HG02973 (cell line): ENCODE measurements at regions not wholly inside any gene's neighbourhood (a gene's known extent, or its start where the extent isn't known, plus 50 kb on each side); places are given as distances from the start of the nearest gene placed in this dataset.

Source experiments
- ATAC-seq: cut with Tn5 transposase; IDR thresholded peaks from one replicate; pipeline ENCODE4 v1.9.1; 2021; ENCODE audit warnings: moderate library complexity; ENCODE audit not compliant: unreplicated experiment

DNA sequence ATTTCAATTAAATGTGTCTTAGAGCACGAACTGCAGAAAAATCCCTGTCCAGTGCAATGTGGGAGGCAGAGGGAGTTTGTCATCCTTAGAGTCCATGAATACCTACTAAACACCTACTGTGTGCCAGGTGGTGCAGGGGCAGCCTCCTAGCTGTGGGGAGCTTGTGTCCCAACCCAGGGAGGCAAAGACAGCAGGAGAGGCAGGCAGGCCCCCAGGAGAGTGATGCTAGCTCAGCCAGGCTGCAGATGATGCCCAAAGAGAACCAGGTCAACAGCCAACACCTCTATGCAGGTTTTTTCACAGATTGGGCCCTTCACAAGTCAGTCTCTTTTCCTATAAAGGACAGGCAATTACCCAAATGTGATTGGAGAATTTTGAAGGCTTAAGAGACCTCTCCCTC lies 108.2 kb upstream of the UQCRFS1 start:
- ATAC-seq: no peak

DNA sequence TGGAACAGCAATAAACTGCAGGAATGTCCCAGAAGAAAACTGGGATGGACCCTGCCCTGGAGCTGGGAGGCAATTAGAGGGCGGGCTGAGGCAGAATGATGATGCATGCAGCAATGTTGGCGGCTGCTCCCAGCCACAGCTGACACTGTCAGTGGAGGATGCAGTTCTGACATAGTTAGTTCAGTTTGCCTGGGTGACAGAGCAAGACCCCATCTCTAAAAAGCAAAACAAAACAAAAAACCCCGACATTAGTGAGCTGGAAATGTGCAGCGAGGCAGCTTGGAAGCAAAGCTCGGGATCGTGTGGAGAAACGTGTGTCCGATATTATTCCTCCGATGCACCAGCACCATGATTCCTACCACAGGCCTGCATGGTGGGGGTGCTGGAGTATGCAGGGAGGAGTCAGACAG lies 110.1 kb upstream of the UQCRFS1 start:
- no peak for ATAC-seq

DNA sequence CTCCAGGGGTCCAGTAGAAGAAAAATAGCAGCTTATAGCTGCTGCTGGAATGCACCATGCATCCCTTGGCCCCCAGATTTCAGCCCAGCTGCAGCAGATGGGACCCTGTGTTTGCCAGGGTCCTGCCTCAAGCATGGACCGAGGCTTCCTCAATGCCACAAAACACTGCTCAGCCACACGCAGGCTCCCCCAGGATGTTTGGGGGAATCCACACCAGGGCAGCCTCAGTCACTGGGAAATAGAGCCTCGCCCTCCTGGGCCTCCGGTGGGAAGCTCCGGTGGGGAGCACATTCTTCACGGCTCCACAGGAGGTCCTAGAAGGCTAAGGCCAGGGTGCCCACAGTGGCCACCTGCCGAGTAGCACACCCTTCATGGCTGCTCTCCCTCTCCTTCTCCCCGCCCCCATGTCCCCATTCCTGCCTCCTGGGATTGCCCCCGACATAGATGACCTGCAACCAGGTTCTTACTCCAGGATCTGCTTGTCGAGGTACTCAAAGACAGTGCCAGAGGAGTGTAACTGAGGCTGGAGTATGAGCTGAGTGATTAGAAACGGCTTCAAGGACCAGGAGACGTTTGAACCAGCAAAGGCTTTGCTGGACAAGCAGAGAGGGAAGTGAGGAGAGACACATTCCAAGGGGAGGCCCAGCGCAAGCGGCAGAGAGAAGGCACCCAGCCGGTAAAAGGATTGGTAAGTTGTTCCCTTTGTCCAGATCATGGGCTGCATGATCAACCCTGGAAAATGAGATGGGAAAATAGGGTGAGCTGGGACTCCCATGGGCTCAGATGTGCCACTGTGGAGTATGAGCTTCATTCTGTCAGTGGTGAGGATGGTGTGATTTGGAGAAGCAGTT lies 110.7 kb upstream of the UQCRFS1 start:
- ATAC-seq: no peak

DNA sequence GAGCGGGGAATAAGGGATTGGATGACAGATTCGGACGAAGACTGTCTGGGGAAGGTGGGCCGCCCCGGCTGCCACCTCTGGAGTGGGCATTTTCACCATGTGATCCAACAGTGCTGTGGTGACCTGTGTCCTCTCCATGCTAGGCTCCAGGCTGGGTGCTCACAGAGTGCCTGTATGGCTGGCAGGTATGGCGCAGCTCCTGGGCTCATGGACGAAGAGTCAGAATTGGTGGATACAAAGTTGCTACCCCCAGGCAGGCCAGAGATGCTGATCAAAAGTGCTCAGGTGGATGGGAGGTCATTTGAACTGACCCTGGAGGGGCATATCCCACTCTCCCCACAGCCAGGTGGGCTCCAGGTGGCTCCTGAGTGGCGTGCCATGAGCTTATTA lies 111.3 kb upstream of the UQCRFS1 start:
- ATAC-seq: no peak

DNA sequence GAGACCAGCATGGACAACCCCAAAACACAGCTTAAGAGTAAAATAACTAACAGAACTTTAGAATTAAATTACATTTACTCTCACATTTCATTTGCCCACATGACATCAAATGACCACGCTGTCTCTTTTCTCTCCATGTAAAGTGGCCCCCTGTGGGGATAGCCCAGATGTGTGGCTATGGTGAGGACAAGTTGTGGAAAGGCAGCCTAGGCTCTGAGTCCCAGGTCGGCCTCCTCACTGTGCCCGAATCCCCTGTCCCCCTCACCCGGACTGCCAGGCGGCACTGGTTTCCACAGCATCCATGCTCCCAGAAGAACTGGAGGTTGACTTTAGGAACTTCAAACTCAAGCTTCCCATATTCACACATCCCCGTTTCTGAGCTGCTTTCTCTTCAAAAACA lies 111.8 kb upstream of the UQCRFS1 start:
- no peak for ATAC-seq

DNA sequence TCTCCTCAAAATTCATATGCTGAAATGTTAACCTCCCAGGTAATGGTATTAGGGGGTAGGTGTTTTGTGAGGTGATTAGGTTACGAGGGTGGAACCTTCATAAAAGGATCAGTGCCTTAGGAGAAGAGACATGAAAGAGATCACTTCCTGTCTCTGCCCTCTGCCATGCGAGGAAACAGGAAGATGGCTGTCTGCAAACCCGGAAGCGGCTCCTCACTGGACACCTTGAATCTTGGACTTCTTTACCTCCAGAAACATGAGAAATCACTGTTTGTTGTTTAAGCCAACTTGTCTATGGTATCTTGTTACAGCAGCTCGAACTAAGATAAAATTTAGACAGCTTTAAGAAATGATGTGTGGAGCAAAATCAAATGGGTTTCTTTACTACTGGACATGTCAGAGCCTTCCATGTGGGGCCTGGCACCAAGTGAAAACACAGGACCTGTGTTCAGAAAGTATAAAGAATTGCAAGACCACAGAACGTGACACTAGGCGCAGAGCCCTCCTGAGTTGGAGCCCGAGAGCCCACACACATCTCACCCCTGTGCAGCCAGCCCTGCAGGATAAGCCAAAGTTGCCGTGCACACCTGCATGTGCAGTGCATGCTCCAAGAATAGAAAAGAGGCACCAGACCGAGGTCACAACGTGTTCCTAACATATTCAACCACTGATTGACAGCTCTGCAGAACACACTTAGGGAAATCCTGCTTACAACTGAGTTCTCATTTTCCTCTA lies 112.5 kb upstream of the UQCRFS1 start:
- no peak for ATAC-seq

DNA sequence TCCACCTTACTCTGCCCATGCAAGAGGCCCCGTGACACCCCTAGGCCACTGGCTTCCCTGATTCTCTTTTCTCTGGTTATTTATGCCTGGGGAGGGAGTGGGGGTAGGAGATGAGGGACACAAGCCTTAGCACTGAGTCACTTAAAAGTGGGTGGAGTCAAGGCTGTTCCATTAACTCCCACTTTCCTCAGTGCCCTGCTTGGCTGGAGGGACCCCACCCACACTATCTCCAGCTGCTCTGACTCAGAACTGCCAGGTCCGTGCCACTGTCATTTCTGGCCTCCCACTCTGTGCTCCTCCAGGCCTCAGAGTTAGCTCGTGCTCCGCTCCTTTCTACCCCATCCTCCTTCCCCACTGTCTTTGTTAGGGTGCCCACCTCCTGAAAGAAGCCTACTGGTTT lies 113.4 kb upstream of the UQCRFS1 start:
- ATAC-seq: no peak

DNA sequence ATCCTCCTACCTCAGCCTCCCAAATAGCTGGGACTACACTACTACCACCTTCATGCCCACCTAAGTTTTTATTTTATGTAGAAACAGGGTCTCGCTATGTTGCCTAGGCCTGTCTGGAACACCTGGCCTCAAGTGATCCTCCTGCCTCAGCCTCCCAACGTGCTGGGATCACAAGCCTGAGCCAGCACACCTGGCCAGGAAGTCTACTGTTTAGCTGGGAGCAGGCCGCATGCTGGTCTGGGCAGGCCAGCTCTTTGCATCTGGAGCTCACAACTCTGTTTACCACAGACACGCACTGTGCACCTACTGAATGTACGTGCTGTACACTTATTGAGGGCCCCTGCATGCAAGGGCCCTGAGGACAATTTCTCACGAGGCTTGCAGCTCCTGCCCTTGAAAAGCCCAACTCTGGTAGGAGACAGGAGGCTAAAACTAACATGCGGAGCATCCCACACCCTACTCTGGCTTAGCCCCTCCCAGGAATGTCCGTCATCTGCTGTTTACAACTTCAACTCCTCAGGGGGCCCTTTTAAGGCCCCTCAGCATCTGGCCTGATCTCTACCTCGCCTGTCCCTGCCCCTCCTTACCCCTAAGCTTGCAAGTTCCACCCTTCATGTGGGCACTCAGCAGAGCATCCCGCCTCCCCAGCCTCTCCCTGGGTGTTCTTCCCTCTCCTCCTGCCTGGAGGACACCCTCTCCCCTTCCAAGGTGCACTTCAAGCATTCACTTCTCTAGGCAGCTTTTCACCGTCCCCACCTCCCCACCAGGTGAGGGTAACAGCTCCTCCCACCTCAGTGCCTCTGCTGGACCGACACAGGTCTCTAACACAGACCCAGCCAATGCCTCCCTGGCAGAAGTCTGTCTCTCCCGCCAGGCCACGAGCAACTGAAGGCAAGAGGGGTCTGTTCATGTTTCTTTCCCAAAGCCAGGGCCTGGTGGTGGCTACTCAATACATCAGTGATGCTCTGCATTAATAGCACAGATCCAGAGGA lies 114.2 kb upstream of the UQCRFS1 start:
- ATAC-seq: no peak

DNA sequence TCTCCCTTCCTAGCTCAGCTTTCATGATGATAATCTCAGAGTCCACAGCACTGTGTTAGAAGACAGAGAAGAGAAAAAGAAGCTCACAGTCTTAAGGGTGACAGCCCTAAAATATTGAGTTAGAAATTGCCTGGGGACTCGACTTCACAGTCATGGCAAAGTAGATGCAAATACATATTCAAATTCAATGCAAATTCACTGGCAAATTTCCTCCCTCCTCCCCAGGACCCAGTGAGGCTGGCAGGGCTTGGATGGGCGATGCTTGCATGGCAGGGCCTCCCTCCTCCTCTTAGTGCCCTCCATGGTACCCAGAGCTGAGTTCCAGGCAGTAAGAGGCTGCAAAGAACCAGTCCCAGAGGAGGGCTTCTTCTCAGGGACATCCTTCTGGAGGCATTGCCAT lies 115.6 kb upstream of the UQCRFS1 start:
- no peak for ATAC-seq

DNA sequence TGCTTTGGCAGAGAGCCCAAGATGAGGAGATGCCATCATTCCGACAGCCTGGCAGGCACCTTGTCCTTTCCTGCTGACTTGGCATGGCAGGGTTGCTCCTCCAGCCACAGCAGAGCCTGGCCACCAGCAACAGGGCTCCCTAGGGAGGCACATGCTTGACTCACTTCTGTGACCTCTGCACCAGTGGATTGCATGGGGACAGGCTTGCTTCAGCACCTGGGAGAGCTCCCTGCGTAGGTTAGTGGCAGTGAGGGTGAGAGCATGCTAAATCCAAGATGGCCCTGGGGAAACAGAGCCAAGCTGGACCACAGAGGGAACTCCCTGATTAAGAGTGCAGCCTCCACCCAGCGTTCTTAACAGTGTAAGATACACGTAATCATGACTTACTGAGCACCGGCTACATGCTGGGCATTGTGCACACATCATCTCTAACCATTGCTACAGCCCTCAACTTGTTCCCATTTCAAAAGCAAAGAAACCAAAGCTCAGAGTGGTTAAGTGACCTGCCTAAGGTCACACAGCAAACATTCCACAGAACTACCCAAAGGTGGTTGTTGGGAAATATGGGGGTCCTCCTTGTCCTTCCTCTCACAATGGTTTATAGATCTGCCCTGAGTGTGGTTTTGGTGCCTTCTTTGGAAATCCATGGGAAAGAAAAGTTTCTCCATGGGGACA lies 116.6 kb upstream of the UQCRFS1 start:
- no peak for ATAC-seq

DNA sequence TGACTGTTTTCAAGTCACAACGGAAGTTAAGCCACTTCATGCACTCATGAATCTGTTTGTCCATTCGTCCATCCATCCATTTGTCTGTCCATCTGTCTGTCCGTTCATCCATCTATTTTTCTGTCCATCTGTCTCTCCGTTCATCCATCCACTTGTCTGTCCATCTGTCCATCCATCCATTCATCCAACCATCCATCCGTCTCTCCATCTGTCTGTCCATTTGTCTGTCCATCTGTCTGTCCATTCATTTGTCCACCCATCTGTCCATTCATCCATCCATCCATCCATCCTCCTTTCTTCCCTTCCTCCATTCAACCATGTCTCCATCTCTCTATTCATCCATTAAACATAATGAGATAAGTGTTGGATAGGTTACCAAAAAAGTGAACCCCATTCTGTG lies 123.5 kb upstream of the UQCRFS1 start:
- no peak for ATAC-seq

DNA sequence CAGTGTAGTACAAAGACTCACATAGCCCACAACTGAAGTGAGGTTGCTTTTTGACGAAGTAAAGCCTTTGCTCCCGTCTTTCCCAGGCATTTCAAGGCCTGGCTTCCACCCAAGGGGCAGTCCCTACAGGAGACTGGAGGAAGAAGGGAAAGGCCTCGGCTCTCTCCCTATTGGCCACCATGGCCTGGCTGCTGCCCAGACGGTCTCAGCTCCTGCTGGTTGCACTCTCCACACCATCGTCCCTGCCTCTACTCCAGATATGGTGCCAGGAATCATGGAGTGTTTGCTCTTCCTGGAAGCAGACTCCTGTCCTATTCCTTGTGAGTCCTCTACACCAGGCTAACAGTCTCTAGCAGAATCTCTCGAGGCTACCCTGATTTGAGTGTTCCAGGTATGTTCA lies 124.1 kb upstream of the UQCRFS1 start:
- ATAC-seq: no peak

DNA sequence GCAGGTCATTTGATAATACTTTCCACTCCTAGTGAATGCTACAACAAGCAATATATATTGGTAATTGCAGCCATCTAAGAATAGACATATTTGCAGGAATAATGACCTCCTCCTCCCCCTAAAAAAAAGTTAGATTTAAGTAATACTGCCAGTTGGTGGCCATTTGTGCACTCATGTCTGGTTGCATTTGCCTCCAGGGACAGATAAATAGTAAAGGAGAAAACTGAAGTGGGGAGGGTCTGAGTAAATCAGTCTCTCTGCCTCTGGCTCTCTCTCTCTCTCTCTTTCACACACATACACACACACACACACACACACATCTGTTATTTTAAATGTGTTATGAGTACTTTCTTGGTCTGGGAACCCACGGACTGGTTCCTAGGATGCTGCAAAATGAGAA lies 125.5 kb upstream of the UQCRFS1 start:
- no peak for ATAC-seq

DNA sequence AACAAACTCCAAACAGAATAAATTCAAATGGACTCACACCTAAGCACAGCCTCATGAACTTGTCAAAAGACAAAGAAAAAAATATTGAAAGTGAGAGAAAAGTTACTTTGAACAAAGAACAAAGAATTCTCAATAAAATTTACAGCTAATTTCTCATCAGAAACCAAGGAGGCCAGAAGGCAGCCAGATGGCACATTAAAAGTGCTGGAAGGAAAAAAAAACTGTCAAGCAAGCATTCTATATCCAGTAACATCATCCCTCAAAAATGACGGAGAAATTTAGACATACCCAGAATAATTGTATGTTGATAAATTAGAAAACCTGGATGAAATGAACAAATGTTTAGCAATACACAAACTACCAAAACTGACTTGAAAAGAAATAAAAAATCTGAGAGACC lies 129.8 kb upstream of the UQCRFS1 start:
- ATAC-seq: no peak

DNA sequence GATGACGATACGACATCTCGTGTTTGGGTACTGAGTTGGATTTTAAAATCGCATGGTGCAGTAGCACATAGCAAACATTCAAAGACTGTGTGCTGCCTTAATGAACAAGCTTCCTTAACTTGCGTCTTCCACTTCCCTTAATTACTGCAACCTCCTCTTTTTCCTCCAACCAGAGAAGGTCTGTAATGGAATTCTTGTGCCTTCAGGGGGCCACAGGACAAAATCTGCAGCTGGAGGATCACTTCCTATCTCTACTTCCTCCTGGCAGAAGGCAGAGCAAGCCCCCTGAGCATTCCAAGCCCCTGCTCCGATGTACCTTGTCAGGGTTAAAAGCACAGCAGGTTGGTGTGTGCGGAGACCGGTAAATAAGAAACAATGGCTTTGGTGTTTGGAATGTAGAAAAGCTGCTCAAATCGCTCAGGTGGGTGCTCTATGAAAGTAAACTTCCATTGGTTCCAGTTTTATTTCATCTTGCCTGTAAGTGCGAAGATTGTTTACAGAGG lies 151.3 kb upstream of the UQCRFS1 start:
- ATAC-seq: no peak

DNA sequence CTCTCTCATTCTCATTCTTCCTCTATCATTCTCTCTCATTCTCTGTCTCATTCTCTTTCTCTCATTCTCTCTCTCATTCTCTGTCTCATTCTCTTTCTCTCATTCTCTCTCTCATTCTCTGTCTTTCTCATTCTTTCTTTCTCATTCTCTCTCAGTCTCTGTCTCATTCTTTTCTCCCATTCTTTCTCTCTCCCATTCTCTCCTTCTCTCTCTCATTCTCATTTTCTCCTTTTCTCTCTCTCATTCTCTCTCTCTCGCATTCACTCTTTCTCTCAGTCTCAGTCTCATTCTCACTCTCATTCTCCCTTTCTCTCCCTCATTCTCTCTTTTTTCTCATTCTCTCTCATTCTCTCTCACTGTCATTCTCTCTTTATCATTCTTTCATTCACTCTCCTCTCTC lies 152.0 kb upstream of the UQCRFS1 start:
- no peak for ATAC-seq

DNA sequence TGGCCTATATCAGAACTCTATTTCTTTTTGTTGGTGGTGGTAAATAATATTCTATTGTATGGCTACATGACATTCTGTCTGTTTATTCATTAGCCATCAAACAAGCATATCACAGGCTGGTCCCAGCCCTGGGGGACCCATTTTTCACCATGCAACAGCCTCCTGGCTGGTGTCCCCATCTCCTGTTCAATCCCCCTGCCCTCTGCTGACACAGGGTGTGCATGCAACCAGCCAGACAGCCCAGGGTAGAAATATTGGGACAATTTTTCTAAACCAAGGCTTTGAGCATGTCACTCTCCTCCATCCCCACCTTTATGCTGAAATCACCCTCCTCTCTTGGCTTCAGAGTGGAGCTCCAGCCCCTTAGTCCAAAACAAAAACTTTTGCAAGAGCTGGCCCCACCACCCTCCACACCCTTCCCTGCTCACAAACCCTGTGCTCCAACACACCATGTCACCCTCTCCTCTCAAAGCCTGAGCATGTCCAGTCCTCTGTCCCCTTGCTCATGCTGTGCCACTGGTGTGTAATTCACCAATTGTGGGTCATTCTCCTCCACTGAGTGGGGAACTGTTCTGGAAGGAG lies 153.0 kb upstream of the UQCRFS1 start:
- ATAC-seq: no peak

DNA sequence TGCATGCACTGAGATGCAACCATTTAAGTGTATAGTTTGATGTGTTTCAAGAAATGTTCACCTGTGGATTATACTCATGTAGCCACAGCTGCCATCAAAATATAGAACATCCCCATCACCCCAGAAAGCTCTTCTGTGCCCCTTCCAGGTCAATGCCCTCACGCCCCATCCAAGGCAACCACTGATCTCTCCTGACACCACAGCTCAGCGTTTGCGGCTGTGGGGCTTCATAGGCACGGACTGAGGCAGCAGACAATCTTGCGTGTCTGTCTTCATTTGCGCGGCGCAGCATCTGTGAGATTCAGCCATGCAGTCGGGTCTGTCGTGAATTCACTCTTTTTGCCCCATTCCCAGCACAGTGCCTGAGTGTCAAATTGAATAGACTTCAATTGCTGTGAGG lies 153.8 kb upstream of the UQCRFS1 start:
- ATAC-seq: no peak

DNA sequence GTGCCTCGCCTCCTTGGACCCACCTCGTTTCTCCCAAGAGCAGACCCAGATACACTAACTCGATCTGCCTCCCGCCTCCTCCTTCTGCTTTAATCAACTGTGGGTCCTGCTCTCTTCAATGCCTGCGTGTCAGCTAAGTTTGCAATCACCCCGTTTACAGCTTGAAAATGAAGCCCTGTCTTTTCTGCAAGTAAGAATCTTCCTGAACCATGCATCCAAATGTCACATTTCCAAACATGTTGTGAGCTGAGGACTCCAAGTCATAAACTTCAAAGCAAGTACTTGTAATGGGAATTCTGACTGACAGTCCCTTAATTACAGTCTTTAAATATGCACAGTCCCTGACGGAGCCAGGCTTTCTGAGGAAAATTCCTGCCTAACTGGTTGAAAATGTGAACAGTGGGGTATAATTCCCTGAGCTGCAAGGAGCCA lies 154.9 kb upstream of the UQCRFS1 start:
- no peak for ATAC-seq

DNA sequence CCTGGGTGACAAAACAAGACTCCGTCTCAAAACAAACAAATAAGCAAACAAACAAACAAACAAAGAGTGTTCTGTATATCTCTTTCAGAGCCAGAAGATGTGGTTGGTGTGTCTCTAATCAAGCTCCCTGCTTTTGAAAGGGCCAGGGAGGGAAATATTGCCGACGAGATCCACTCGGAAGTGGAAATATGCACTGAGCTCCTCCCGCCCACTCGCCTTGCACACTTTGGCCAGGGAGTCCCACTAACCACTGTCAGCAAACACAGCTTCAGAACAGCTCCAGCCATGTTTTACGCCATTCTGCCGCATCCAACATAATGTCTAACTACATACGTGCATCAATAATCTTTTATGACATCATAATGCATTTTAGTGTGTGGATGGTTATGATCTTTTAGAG lies 155.5 kb upstream of the VSTM2B start:
- no peak for ATAC-seq
